Stimulated activated CD4-positive, alpha-beta T cell treated with anti-CD3 and anti-CD28 coated beads, Interleukin-1b, Interleukin-23, amount 100 ng/mL, for 48 hours (primary cell): ENCODE measurements at regions not wholly inside any gene's neighbourhood (a gene's known extent, or its start where the extent isn't known, plus 50 kb on each side); places are given as distances from the start of the nearest gene placed in this dataset.

Source experiments
- DNase-seq: peaks from one replicate; pipeline ENCODE4 v3.0.0-alpha.2; 2020

- DNase-seq, result peak; percentile 5
Measured at GRCh38 chr1:114342376-114342775, 168.6 kb downstream of the TRIM33 start.

GRCh38 chr1:114341856-114342255 lies 169.1 kb downstream of the TRIM33 start:
- DNase-seq, result no peak

DNA sequence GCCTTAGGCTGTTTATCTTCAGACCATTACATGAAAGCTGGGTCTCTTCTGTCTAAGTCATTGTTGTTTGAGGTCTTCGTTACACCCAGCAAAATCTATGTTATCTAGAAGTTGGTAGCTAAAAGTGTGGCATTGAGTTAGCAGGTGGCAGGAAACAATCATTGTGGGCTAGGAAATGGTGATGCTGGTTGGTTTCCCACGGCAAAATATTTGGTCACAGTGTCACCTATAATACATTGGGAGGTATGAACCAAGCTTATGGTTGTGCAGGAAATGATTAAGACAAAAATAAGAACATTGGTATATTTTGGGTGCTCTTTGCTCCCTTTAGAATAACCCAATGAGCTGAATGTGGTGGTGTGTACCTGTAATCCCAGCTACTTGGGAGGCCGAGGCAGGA lies 169.7 kb downstream of the TRIM33 start:
- DNase-seq, result peak; percentile 16

GRCh38 chr1:114340892-114341291 lies 170.1 kb downstream of the TRIM33 start:
- no peak for DNase-seq

GRCh38 chr1:114339379-114339778 lies 171.6 kb downstream of the TRIM33 start:
- no peak for DNase-seq

DNA sequence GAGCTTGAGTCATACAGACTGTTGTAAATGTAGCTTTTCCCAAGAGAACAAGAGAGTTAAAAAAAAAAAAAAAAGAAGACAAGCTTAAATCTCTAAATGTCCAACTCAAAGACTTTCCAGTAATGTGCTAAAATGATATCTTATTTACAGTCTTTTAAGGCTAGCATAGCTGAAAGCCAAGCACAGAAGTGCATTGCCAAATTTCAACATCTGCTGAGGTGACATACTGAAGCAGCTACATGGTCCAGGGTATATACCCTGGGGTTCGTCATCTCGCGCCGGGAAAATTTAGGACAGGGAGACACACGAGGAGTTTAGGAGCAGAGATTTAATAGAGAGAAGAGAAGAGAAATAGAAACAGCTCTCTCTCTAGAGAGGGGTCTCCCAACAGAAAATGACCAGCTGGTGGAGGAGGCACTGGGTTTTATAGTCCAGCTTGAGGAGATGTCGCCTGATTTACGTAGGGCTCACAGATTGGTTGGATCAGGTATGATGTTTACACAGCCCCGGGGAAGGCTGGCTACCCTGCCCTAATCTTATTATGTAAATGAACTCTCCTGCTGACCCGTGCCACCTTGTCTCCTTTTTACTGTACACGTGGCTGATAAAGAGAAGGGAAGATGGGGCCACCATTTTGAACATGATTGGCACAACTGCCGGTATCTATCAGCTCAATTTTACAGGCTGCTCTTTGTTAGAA lies 172.7 kb downstream of the TRIM33 start:
- DNase-seq, result no peak

DNA sequence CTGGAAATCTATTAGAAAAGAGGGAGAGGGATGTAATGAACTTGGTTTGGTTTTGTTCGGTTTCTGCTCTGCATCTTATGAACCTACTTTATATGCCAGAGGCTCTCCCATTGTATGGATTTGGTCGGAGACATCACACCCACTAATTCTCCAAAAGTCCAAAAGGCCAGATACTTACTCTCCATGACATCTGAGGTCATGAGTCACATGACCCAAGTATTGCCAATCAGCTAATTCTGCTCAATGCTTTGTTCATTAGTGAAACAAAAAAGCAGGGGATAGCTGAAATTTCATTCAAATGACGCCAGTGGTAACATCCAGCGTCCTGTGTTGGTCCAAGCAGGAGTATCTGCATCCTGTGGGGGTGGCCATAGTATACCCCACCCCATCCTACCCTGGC lies 173.6 kb downstream of the TRIM33 start:
- no peak for DNase-seq

DNA sequence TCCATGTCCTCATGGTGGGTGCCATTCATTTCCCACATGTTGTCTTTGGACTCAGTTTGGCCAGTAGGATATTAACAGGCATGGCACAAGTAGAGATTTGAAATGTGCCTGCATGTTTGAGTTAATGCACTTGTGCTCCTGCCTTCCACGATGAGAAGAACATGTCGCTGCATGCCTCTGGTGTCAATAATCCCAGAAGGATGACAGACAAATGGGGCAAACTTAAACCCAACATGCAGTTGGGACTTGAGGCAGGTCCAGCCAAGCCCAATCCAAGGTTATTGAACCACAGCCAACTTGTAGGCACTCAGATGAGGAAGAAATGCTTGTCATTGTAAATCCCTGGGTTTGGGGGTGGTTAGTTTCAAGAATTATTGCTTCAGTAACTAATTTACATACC lies 174.6 kb downstream of the TRIM33 start:
- no peak for DNase-seq

- no peak for DNase-seq
Measured at GRCh38 chr1:114335273-114335672, 175.7 kb downstream of the TRIM33 start.

GRCh38 chr1:114334297-114334696 lies 176.7 kb downstream of the TRIM33 start:
- DNase-seq, result no peak

DNA sequence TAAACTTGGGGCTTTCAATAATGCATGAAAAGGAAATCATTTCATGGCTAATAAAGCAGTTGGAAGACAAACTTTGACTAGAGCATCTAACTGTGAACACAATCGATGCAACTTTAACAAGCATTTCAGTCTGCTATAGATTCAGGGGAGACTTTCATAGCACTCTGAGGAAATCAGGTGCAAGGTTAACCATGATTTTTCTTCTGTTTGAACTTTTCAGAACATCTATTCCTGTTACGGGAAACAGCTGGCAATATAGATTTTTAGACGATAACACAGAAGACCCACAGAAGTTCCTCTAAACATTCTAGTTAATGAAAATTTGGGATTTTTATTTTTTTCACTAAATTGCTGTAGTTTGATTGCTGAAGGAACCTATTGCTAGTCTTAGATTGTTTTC lies 177.3 kb downstream of the TRIM33 start:
- DNase-seq, result no peak

DNA sequence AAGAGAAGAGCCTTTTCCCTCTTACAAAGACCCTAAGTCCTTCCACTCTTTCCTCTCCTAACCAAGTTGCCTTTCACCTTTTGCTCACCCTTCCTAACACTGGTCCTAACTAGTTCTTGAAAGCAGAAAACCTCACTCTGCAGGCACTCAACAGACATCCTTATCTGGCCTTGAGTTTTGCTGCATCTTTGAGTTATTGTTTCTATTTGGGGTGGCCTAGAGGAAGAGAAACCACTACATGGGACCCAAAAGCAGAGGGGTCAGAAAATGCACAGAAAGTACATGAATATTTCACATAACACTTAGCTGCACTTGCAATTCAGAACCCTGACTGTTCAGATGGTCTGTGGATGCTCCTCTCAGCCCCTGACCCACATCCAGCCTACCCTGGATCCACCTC lies 178.3 kb upstream of the SYT6 start:
- no peak for DNase-seq

DNA sequence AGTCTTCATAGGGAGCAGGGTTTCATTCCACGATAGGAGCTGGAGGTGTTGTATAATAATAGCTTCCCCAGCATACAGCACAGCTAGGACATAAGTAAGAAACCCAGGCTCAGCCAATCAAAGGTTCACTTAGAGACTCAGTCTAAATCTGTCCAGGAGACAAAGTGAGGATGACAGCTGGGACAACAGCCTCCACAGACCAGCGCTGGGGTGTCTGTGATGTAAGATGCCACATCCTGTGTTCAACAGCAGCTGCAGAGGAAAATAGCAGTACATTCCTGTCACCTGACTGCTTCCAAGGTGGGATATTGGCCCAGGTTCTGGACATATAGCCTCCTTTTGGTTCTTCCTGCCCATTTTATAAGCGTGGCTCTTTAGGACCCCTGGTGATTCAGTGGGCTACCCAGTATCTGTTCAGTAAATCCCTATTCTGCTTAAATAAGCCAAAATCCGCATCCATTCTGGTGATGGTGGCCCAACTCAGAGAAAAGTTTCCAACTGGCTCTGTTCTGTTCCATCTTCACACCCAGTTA lies 176.8 kb upstream of the SYT6 start:
- DNase-seq, result no peak

- no peak for DNase-seq
Measured at GRCh38 chr1:114328361-114328904, 174.8 kb upstream of the SYT6 start.

- DNase-seq, result no peak
Measured at GRCh38 chr1:114324662-114324965, 170.9 kb upstream of the SYT6 start.

DNA sequence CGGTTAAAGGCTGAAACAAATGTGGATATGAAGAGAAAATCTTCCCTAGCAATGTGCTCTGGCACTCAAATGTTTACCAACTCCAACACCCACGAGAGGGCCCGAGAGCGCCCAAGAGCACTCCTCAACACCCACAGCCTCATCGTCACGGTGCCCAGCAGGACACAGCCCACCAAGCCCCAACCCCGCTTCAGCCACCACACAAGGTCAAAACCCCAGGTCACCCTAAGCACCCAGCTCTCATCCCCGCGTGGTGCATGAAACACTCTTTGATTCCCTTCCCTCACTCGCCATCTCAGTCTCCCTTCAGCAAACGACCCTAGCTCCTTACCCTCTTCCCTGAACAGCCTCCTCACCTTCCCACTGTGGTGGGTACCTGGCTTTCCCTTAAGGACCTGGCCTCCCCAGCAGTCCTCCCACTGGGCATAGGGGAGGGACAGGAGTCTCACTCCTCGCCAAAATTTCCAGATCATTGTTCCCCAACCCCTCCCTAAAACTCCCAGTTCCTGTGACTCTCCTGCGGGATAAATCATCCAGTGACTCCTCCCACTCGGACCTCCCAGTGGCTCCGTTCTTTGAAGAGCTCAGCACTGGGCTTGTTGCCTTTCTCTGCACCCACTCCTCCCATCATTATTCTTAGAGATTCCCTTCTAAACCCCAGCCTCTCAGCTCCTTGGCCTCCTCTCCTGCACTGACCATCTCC lies 170.4 kb upstream of the SYT6 start:
- DNase-seq, result no peak

DNA sequence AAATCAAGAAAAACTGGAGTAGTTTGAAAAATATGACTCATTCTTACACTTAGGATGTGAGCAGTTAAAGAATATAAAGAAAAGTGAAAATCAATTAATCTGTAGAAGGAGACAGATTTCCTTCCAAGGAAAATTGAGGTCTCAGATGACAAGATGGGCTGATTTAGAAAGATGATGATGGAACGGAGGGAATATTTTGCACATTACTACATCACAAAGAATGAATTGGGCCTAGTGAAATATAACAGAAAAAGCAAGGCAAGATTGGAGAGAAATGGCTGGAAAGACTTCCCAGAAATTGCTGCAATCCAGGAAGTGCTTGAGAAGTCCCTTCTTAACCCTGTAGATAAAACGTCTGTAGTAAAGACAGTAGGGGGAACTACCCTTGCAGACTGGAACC lies 169.1 kb upstream of the SYT6 start:
- DNase-seq, result no peak

DNA sequence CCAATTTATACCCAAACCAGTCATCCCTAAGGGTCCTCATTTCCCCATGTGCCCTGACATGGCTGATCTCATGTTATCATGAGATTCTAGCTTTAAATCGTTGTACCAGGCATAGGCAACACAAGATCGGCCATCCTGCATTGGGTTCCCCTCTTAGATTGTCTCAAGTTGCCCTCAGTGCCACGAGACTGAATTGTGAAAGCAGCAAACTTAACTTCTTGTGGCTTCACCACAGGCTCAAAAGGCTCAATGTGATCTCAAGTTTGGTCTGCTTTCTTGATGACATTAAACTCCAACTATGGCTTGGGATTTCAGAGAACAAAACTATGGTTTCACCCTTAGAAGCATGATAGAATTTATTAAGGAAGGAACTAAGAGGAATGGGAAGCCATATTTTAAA lies 168.5 kb upstream of the SYT6 start:
- no peak for DNase-seq

DNA sequence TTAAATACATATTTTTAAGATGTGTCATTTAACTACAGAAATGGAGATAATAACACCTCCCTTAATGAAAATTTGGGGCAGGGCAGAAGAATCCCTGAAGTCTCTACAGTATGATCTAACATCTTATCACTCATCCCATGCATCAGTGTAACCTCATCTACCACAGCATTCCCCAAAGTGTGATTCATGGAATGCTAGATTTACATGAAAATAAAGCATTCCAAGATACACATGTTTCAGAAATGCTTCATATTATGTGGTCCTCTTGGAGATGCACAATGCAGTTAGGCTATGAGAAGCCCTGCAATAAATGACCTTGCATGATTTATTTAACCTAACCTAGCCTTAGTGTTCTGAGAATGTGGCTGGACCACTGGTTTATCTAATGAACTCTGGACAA lies 166.9 kb upstream of the SYT6 start:
- DNase-seq, result no peak

GRCh38 chr1:114319418-114319817 lies 165.7 kb upstream of the SYT6 start:
- no peak for DNase-seq

- no peak for DNase-seq
Measured at GRCh38 chr1:114318961-114319360, 165.3 kb upstream of the SYT6 start.

- no peak for DNase-seq
Measured at GRCh38 chr1:114316204-114316603, 162.5 kb upstream of the SYT6 start.

- DNase-seq, result no peak
Measured at GRCh38 chr1:114315631-114316030, 162.0 kb upstream of the SYT6 start.

- no peak for DNase-seq
Measured at GRCh38 chr1:114314576-114314975, 160.9 kb upstream of the SYT6 start.

DNA sequence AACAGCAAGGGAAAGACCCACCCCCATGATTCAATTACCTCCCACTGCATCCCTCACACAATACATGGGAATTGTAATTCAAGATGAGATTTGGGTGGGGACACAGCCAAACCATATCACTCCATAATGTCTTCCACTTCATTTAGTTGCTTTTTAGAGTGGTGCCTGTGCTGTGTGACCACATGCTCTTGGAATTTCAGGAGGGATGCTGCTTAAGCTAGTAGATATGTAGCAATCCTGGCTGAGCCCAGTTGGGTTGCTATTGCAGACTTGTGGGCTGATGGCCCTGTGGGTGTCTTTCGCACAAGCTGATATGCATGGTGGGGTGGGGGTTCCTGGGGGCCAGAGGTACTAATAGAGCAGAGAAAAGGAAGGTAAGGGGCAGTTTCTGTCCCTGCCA lies 160.4 kb upstream of the SYT6 start:
- no peak for DNase-seq
